ENCODE measurements at regions not wholly inside any gene's neighbourhood (a gene's known extent, or its start where the extent isn't known, plus 50 kb on each side); places are given as distances from the start of the nearest gene placed in this dataset.

GRCh38 chr20:48454671-48455490 is 372.9 kb downstream of the PREX1 start:
- intact Hi-C loops (cut with micrococcal nuclease): no loop called here
- no peaks in the 10 kb centered on the region for H3K36me3 Mint-ChIP-seq (ENCODE audit: low read depth)
- H3K9me3 Mint-ChIP-seq: no peaks in the 10 kb centered on the region
- H3K27ac Mint-ChIP-seq: no peak overlapping the region
- DNase-seq (no peak), ATAC-seq (no peak)
- TF ChIP-seq CTCF (IDR thresholded peaks at IDR 0.05): no peak
- ChIA-PET POLR2A (no interaction called here), CTCF (interaction anchor here (1.0 kb wide), 1 partner anchor 165 kb away, joined by 3 read pairs; no protein-coding TSS in a partner anchor)
- H3K4me3 Mint-ChIP-seq: no peak overlapping the region
- H3K27me3 Mint-ChIP-seq: peaks cover 5% of the 10 kb centered on the region
- peaks cover 2% of the 10 kb centered on the region for H3K4me1 Mint-ChIP-seq (ENCODE audit: low read depth)

- POLR2A ChIA-PET: interaction anchor here (0.8 kb wide), 1 partner anchor 1916 kb away, joined by 4 read pairs; no protein-coding TSS in a partner anchor
- DNase-seq (no peak), ATAC-seq (no peak)
- Mint-ChIP-seq H3K36me3 (ENCODE audit: low read depth) (no peaks in the 10 kb centered on the region), H3K9me3 (no peaks in the 10 kb centered on the region), H3K27me3 (peaks cover 5% of the 10 kb centered on the region), H3K27ac (no peak overlapping the region), H3K4me1 (ENCODE audit: low read depth) (peaks cover 2% of the 10 kb centered on the region), H3K4me3 (no peak overlapping the region)
- intact Hi-C loops (cut with micrococcal nuclease): no loop called here
- no peak for TF ChIP-seq CTCF (IDR thresholded peaks at IDR 0.05)
- CTCF ChIA-PET: no interaction called here
Observed at GRCh38 chr20:48453477-48454093, 374.2 kb downstream of the PREX1 start.

GRCh38 chr20:48451401-48451800 is 376.4 kb downstream of the PREX1 start:
- H3K9me3 Mint-ChIP-seq: no peaks in the 10 kb centered on the region
- H3K4me3 Mint-ChIP-seq: no peak overlapping the region
- peaks cover 5% of the 10 kb centered on the region for H3K27me3 Mint-ChIP-seq
- no peak for TF ChIP-seq CTCF (IDR thresholded peaks at IDR 0.05)
- ChIA-PET POLR2A (no interaction called here), CTCF (no interaction called here)
- no peak for ATAC-seq
- intact Hi-C loops (cut with micrococcal nuclease): no loop called here
- no peak overlapping the region for H3K27ac Mint-ChIP-seq
- no peak for DNase-seq
- no peaks in the 10 kb centered on the region for H3K4me1 Mint-ChIP-seq (ENCODE audit: low read depth)
- no peaks in the 10 kb centered on the region for H3K36me3 Mint-ChIP-seq (ENCODE audit: low read depth)

GRCh38 chr20:48448666-48449600 is 378.9 kb downstream of the PREX1 start:
- Mint-ChIP-seq H3K4me1 (ENCODE audit: low read depth) (no peaks in the 10 kb centered on the region), H3K27me3 (peaks cover 2% of the 10 kb centered on the region), H3K36me3 (ENCODE audit: low read depth) (no peaks in the 10 kb centered on the region), H3K9me3 (peaks cover 3% of the 10 kb centered on the region), H3K4me3 (no peak overlapping the region), H3K27ac (no peak overlapping the region)
- no peak for TF ChIP-seq CTCF (IDR thresholded peaks at IDR 0.05)
- intact Hi-C loops (cut with micrococcal nuclease): no loop called here
- CTCF ChIA-PET: no interaction called here
- no peak for DNase-seq
- POLR2A ChIA-PET: no interaction called here
- ATAC-seq: no peak
